NCI-H128 (cell line): ENCODE measurements at regions not wholly inside any gene's neighbourhood (a gene's known extent, or its start where the extent isn't known, plus 50 kb on each side); places are given as distances from the start of the nearest gene placed in this dataset.

Experiments
- DNase-seq: peaks from one replicate; lab custom pipeline; 2025; ENCODE audit not compliant: unreplicated experiment; lab: John Stamatoyannopoulos, UW

- no peak for DNase-seq
Observed at GRCh38 chr18:40864846-40865245, 1090.2 kb upstream of the PIK3C3 start.

- no peak for DNase-seq
Observed at GRCh38 chr18:40863801-40864200, 1091.2 kb upstream of the PIK3C3 start.

GRCh38 chr18:40860189-40860588 lies 1094.8 kb upstream of the PIK3C3 start:
- no peak for DNase-seq

- no peak for DNase-seq
Observed at GRCh38 chr18:40855661-40856060, 1099.4 kb upstream of the PIK3C3 start.

GRCh38 chr18:40852406-40852805 lies 1102.6 kb upstream of the PIK3C3 start:
- no peak for DNase-seq

GRCh38 chr18:40851014-40851429 lies 1104.0 kb upstream of the PIK3C3 start:
- DNase-seq = peak; percentile 15

- no peak for DNase-seq
Observed at GRCh38 chr18:40849886-40850285, 1105.1 kb upstream of the PIK3C3 start.

GRCh38 chr18:40841467-40841866 lies 1113.6 kb upstream of the PIK3C3 start:
- no peak for DNase-seq

GRCh38 chr18:40841063-40841462 lies 1114.0 kb upstream of the PIK3C3 start:
- DNase-seq = no peak

GRCh38 chr18:40832362-40832761 lies 1122.7 kb upstream of the PIK3C3 start:
- DNase-seq = no peak

GRCh38 chr18:40824291-40824690 lies 1130.7 kb upstream of the PIK3C3 start:
- no peak for DNase-seq

- DNase-seq = no peak
Observed at GRCh38 chr18:40821596-40822243, 1133.3 kb upstream of the PIK3C3 start.

- DNase-seq = no peak
Observed at GRCh38 chr18:40812981-40813515, 1142.0 kb upstream of the PIK3C3 start.

- DNase-seq = no peak
Observed at GRCh38 chr18:40810372-40810771, 1144.7 kb upstream of the PIK3C3 start.

- DNase-seq = no peak
Observed at GRCh38 chr18:40789286-40789685, 1165.7 kb upstream of the PIK3C3 start.

- DNase-seq = no peak
Observed at GRCh38 chr18:40782453-40783130, 1172.4 kb upstream of the PIK3C3 start.

- no peak for DNase-seq
Observed at GRCh38 chr18:40769786-40770185, 1185.2 kb upstream of the PIK3C3 start.

- no peak for DNase-seq
Observed at GRCh38 chr18:40760251-40760650, 1194.8 kb upstream of the PIK3C3 start.

- no peak for DNase-seq
Observed at GRCh38 chr18:40754477-40754876, 1200.6 kb upstream of the PIK3C3 start.

GRCh38 chr18:40752316-40752715 lies 1202.7 kb upstream of the PIK3C3 start:
- DNase-seq = no peak

- no peak for DNase-seq
Observed at GRCh38 chr18:40751186-40751585, 1203.8 kb upstream of the PIK3C3 start.

- no peak for DNase-seq
Observed at GRCh38 chr18:40739029-40739428, 1216.0 kb upstream of the PIK3C3 start.
